Skin epidermis (tissue), 12 donors: ENCODE measurements at regions not wholly inside any gene's neighbourhood (a gene's known extent, or its start where the extent isn't known, plus 50 kb on each side); places are given as distances from the start of the nearest gene placed in this dataset.

ENCODE experiments used
- H3K27ac ChIP-seq, 21 experiments: fragments of 200-600 bp; sonication (generic) in 11 of 21; one replicate each; pipeline ENCODE4 v1.5.0; 2020; ENCODE audit warnings: mild to moderate bottlenecking in 3 of 21, inconsistent platforms in 2 of 21, moderate library complexity in 2 of 21
- H3K4me3 ChIP-seq, 7 experiments: fragments of 200-600 bp; sonication (generic) in 2 of 7; one replicate each; pipeline ENCODE4 v1.5.0; 2020; ENCODE audit warnings: inconsistent platforms in 2 of 7, mild to moderate bottlenecking in 2 of 7, moderate library complexity in 1 of 7

DNA sequence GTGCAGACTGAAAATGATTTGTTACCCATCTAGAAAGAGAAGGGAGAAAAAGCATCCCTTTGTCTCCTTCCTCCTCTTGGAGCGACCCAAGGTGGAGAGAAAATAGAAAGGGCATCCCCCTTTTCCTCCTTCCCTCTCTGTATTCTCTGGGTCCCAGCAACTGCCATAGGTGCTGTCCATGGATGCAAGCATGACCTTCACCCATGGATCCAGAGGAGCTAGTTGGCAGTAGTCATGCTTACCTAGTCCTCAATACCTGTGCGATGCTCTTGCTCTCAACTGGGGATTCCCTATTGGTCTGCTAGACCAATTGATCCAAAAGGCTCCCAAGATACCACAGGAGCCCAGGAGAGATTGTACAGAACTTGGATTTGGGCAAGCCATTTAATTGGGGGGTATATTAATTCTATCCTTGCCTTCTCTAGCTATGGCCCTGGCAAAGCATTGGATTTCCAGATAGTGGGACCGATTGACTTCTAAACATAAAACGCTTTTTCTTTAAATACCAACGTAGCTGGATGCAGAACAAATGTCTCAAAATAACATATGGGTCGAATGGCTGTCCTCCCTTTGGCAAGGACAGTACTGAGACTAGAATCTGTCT, 547.8 kb upstream of the IGFBP3 start:
- H3K27ac ChIP-seq, result no peak overlapping the region
- H3K4me3 ChIP-seq, result no peak overlapping the region

DNA sequence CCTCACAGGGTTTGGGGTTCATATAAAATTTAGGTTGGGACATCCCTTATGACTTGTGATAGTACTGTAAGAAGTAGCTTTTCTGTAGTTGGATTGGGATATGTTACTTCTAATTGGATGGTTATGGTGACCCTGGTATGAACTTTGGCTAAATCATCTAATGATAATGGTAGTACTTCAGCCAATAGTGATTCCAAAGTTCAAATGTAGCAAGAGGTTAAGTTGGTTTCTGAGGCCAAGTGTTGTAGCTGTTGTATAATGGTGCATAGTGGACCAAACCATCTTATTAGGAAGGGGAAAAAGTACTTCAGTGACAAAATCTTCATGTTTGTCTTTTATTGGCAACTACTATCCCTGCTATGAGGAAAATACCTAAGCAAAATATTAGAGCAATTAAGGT, 542.1 kb upstream of the IGFBP3 start:
- no peak overlapping the region for H3K27ac ChIP-seq
- no peak overlapping the region for H3K4me3 ChIP-seq

DNA sequence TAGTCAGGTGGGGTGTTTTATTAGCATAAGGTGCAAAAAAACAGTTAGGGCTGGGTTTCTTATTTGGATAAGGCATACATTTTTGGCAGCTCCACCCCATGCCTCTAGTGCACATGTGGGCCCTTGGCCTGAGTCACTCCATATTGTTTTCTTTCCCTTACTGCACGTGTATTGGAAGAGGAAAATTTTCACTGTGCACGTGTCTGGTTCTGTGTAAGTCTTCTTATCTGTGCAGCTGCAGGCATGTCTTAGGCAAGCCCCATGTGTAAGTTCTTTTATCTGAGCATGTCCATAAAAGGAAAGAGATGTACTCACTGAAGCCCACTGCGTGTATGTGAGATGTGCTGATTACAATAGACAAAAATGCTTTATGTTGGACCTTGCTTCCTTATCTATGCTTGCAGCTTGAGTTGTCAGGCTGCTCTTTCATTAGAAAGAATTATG, 540.3 kb upstream of the IGFBP3 start:
- Histone ChIP-seq H3K4me3 (no peak overlapping the region), H3K27ac (no peak overlapping the region)

DNA sequence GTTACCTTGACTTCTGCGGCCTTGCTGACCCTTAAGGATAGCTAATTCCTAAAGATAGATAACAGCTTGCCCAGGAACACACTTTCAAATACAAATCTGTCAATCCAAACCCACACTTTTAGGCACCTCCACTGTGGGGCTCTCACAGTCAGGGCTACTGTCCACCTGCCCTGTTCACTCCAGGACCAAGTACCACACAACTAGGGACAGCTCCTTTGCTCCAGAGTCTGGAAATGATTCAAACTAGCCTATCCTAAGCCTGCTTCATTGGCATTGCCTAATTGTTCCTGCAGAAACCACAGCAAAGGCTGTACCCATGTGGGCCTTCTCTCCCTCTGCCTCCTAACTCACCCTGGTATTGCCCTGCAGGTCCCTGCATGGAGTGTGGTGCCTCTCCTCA, 538.9 kb upstream of the IGFBP3 start:
- H3K4me3 ChIP-seq, result no peak overlapping the region
- no peak overlapping the region for H3K27ac ChIP-seq

DNA sequence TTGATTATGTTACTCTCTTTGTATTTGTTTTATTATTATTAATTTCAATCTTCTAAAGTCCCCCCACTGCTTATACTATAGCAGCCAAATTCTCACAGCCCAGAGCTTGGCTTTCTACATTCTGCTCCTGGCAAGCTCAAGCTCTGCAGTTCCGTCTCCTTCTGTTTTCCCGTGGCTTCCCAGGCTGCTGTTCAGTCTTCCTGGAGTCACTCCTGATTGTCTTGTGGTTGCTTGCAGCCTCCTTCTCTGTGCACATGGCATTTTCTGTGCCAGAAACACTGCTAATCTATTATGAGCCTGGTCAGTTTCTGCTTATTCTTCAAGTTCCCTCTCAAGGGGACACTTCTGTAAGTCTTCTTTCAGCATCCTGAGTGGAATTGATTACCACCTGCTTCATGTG, 533.7 kb upstream of the IGFBP3 start:
- Histone ChIP-seq H3K4me3 (no peak overlapping the region), H3K27ac (no peak overlapping the region)

DNA sequence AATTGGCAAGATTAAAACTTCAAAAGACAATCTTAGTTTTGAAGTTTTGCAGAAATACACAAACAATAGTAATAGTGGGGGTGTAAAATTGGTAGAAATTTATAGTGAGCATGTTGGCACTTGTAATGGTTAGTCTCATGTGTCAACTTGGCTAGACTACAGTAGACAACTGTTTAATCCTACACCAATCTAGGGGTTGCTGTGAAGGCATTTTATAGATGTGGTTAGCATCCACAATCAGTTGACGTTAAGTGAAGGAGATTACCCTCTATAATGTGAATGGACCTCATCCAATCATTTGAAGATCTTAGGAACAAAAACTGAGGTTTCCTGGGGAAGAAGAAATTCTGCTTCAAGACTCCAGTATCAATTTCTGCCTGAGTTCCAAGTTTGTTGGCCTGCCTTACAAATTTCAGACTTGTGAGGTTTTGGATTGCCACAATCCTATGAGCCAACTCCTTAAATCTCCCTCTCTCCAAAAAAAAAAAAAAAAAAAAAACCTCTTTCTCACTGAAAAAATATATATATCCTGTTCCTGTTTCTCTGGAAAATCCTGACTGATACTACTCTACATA, 531.6 kb upstream of the IGFBP3 start:
- Histone ChIP-seq H3K27ac (no peak overlapping the region), H3K4me3 (no peak overlapping the region)

DNA sequence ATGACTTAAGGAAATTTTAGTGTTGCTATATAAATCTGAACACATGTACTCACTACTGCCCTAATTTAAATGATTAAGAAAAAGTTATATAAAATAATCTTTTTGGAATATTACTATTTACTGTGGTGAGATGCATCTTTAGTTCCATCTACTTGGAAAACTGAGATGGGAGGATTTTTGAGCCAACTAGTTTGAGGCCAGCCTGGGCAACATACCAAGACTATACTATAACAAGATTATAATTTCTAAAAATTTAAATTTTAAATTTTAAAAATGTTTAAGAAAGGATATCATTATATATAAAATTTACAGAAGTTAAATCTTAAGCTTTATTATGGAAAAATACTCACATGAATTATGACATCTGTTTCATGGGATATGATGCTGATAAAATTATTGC, 530.8 kb upstream of the IGFBP3 start:
- no peak overlapping the region for H3K4me3 ChIP-seq
- H3K27ac ChIP-seq, result no peak overlapping the region

DNA sequence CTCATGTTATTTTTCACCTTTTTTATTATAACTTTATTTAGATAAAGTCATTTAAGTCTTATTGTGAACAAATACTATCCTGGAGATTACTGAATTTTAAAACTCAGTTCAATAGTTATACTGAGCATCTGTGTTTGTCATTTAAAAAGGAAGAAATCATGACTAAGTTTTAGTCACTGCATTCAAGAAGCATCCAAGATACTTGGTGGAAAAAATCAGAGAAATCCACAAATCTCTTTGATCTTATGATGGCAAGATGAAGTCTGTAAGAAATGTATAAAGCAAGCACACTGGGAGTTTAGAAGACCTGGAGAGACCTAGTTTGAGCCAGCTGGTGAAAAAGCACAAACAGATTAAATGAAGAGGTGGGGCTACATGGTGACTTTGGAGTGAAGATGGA, 529.8 kb upstream of the IGFBP3 start:
- peak overlapping the region in 1 of 21 experiments; percentile 12 for H3K27ac ChIP-seq
- no peak overlapping the region for H3K4me3 ChIP-seq

DNA sequence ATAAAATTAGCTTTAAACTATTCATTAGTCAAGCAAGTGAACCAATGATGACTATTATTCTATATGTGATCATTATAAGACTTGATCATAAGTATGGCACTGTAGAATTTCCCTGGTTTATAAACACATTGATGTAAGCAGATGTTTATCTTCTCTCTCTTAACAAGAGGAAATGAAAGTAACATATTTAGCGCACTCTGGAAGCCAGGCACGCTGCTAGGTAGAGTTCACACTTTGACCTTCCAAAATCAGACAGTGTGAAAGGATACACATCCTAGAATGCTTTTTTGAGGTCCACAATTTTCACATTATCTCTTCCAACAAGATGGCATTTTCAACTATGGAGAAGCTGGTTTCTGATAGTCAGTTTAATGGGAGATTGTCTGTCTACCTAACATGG, 529.4 kb upstream of the IGFBP3 start:
- Histone ChIP-seq H3K4me3 (no peak overlapping the region), H3K27ac (no peak overlapping the region)

DNA sequence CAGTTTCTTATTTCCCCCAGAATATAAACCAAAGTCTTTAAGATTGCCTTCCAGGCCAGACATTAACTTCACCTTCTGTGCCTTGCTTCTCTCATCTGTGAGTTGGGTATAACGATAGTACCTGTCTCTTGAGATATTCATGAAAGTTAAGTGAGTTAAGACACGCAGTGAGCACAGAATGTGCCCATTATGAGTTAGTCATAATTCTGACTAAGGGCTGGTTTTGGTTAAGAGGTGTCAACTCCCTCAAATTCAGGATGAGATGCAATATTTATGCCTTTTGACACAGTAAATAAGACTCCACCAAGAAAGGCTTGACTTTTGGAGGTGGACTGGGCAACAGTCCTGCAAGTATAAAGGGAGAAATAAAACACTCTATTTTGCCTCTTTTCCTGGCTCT, 528.7 kb upstream of the IGFBP3 start:
- no peak overlapping the region for H3K27ac ChIP-seq

DNA sequence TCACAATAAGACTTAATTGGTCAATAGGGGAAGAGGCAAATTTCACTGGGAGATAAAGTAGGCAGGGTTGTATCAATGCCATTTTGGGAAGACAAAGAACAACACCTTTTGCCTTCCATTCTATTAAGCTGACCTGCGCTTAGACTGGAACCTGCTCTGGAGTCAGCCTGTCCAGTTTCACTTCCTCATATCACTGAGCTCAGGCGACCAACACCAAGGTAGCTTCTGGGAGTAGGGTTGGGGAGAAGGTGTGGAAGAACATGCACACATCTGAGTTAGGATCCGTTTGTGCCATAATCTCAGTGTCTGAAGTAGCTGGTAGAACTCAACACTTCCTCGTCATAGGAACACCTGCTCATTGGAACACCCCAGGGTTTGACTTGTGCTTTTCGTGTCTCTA, 527.4 kb upstream of the IGFBP3 start:
- Histone ChIP-seq H3K27ac (no peak overlapping the region), H3K4me3 (no peak overlapping the region)

More for the DNA sequence above, 528.7 kb upstream of the IGFBP3 start:
- H3K4me3 ChIP-seq, result no peak overlapping the region

DNA sequence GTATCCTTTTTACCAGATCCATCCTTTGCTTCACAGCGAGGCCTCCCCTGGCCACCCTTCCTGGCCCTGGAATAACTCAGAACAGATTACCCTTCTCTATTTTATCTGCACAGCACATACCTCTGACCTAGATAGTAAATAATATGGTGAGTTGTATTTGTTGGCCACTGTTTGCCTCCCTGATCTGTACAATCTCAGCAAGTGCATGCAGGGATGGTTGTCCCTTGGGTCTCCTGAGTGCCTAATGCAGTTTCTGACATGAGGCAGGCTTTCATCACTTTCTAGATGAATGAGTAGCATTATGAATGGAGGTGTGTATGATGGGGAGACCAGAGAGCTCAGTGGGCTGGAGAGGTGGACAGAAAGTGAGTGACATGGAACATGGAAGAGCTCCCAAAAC, 525.1 kb upstream of the IGFBP3 start:
- no peak overlapping the region for H3K4me3 ChIP-seq
- H3K27ac ChIP-seq, result no peak overlapping the region

DNA sequence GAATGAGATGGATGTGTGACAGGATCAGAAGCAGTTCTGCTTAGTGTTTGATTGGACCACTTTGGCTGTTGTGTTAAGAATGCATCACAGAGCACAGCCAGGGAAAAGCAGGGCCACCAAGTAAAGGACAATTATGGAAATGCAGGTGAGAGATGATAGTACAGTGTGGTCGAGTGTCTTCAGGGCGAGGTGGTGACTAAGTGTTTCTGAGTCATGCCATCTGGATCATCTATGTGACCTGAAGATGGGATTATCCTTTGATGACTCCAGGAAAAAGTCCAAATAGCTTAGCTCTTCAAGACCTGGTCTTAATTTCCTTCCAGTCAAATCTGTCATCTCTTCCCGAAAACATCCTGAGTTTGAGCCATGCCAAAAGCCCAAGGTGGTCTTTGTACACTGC, 523.2 kb upstream of the IGFBP3 start:
- Histone ChIP-seq H3K27ac (no peak overlapping the region), H3K4me3 (no peak overlapping the region)

DNA sequence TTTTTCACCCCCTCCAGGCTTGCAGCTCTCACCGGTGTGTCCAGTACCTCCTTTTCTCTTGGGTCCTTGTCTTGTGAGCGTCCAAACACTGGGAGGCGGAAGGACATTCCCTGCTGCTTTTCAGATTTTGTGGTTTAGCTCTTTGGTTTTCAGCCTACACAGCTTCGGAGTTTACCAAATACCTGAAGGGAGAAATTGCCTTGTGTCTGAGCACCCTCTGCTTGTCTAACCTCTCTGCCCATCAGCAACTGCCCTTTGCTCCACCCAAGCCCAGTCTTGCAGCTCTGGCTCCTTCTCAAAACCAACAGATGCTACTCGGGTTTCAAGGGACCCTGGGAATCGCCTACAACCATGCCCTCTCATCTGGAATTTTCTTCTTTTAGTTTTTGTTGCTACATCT, 519.1 kb upstream of the IGFBP3 start:
- Histone ChIP-seq H3K4me3 (no peak overlapping the region), H3K27ac (no peak overlapping the region)

DNA sequence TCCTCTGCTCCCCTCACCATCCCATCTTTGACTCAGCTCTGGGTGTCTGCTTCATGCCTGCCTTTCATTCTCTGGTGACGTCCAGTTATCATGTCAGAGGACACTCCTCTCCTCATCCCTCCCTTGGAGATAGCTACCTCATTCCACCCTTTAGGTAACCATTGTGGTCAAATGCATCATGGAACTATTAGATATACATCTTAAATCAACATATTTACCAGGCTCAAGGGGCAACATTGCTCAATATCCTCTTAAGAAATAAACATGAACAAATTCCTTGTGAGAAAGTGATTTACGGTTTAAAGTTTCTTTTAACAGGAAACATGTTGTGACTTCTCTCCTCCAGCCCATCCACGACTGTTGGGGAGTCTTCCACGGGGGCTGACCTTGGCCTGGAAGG, 511.6 kb upstream of the IGFBP3 start:
- Histone ChIP-seq H3K27ac (no peak overlapping the region), H3K4me3 (no peak overlapping the region)

DNA sequence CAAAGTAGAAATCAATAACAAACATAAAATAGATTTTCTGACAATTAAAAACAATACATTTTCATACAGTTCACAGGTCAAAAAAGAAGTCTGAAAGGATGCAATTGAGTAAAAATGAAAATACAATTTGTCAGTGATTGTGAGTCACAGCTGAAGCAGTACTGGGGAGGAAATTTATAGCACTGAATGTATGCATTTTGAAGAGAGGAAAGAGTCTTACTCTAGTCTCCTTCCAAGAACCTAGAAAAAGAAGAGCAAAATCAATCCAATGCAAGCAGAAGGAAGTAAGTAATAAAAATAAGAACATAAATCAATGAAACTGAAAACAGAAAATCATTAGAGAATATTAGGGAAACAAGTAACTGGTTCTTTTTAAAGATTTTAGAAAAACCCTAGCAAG, 507.2 kb upstream of the IGFBP3 start:
- no peak overlapping the region for H3K27ac ChIP-seq
- no peak overlapping the region for H3K4me3 ChIP-seq

DNA sequence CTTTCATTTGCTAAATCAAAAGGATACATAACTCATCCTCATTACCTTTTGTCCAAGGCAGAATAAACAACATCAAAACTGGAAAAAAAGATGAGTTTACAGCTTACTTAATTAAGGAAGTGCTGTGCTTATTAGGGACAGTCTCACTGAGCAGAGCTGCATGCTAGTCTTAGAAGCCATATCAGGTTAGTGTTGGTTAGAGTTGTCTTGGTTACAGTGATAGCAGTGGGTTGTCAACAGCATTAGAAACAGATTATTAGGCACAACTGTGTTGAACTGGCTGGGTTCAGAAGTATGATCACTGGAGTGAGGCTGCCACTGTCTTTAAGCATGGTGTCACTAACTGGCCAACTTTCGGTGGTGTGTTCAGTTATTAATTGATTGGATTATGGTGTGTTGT, 503.9 kb upstream of the IGFBP3 start:
- H3K27ac ChIP-seq, result no peak overlapping the region
- no peak overlapping the region for H3K4me3 ChIP-seq

DNA sequence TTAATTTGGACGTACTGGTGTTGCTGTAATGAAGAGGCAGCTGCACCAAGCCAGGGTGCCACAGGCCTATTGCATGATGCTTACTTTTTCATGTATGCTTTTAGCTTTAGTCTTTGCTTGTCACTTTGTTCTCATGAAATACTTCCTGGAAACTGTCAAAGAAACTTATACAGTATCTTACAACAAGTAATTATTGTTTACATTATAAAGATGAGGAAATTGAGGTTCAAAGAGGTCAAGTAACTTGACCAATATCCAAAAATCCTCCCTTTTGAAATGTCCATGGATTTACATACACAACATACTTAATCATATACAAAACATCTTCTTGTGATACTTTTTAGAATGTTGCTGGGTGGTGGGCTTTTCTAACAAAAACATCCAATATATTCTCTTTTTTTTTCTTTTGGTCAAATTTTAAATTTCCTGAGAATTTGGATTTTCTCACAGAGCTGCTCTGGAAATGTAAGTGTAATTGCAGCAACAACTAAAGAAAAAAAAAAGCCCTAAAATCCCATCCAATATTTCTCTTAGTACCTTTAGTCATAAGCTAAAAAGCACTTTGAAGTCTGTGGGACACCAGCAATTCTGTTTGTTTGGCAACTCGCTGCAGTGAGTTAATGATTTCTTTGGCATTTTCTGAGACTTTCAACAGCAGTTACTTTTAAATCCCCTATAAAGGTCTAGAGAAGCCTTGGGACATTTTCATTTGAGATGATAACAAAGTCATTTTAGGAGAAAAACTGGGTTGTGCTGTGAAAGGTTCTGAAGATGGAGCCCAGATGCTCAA, 500.6 kb upstream of the IGFBP3 start:
- H3K4me3 ChIP-seq, result no peak overlapping the region
- H3K27ac ChIP-seq, result no peak overlapping the region

DNA sequence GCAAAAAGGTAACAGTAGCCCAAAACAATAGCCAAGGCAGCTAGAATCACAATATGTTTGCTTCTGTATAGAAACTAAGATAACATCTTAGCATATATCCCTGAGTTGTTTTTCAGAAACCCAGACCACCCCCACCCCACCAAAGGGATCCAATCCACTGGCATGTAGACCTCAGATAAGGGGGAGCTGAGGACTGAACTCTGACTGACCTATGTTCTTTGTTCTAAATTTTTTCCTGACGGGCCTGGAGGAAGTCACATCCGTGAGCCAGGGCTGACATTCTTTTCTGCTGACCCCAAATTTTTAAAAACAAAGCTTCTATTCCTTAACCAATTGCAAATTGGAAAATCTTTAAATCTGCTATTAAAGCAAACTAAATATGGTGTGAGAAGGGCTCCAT, 493.9 kb upstream of the IGFBP3 start:
- no peak overlapping the region for H3K27ac ChIP-seq
- no peak overlapping the region for H3K4me3 ChIP-seq

DNA sequence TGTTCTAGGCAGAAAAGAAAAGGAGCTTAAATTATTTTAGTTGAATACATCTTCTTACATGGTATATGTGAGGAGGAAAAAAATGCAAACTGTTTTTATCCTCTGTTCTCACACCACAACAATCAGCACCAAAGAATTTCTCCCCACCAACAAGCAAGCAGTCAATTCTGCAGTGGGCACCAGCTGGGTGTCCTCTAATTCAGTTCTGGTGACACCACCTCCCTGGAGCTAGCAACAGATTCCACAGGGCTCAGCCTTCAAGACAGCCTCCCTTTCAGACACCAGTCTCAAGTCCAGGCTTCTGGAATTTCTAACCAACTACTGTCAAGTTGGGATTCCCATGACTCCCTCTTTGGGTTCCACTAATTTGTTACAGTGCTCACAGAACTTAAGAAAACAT, 490.2 kb upstream of the IGFBP3 start:
- Histone ChIP-seq H3K4me3 (no peak overlapping the region), H3K27ac (no peak overlapping the region)

DNA sequence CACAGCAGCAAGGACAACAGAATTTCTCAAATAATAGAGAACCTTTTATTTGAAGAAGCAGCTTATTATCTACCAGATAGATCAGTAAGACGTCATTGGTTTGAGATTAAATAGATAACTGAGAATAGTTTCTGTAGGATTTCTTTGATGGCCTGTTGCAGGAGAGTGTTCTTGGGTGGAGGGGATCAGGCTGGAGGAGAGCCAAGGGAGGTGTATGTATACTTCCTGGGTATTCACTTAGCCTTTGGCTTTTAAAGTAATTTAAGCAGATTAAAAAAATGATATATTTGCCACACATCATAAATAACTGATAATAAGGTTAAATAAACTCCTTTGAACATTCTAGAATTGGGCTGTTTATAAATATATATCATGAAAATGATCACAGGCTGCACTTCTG, 486.1 kb upstream of the IGFBP3 start:
- H3K27ac ChIP-seq, result no peak overlapping the region
- no peak overlapping the region for H3K4me3 ChIP-seq

DNA sequence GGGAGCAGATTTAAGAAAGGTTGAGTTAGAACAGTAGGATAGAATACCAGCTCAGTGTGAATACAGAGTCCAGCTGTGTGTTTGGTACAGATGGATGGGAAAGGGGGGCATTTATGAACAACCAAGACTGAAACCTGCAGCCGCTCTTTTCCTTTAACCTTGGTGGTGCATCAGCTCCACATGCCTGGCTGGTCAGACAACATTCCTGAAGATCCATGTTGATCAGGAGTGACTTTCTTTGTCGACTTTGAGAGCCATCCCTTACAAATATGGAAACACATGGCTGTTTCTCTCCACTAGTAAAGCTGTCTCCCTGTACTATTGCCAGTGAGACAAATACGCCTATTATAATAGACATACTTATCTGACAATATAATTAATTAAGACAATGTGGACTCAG, 476.5 kb upstream of the IGFBP3 start:
- H3K4me3 ChIP-seq, result no peak overlapping the region
- no peak overlapping the region for H3K27ac ChIP-seq
